SK-N-SH (cell line): ENCODE measurements at regions not wholly inside any gene's neighbourhood (a gene's known extent, or its start where the extent isn't known, plus 50 kb on each side); places are given as distances from the start of the nearest gene placed in this dataset.

ENCODE experiments used
- CTCF ChIA-PET: fragments of 300-600, 350-600 bp; formaldehyde crosslinking; extraction: SDS; loops from one replicate; lab custom pipeline; 2021; lab: Yijun Ruan, JAX
- POLR2A ChIA-PET: fragments of 350-600 bp; sonication (Branson Sonifier 250); formaldehyde crosslinking; extraction: SDS; loops from one replicate; lab custom pipeline; 2020; ENCODE audit warnings: antibody characterized with exemption, inconsistent platforms; lab: Yijun Ruan, JAX
- DNase-seq: peaks from one replicate; pipeline ENCODE4 v3.0.0; 2012
- H2AFZ ChIP-seq: fragments of 200-600 bp; sonication (generic); 2 replicates; pipeline ENCODE4 v1.8.1; 2016; ENCODE audit warnings: antibody characterized with exemption, mild to moderate bottlenecking, low read depth
- H3F3A ChIP-seq: fragments of 200-600 bp; sonication (generic); replicated peaks from 2 replicates; pipeline ENCODE3; 2016; ENCODE audit warnings: antibody characterized with exemption, mild to moderate bottlenecking; ENCODE audit not compliant: insufficient read depth
- H3K27ac ChIP-seq, 2 experiments: fragments of 200-500 bp in 1 of 2; fragments of 200-600 bp in 1 of 2; sonication (Bioruptor generic) in 1 of 2; sonication (generic), shearing (Covaris generic) in 1 of 2; 2 replicates each; pipeline versions ENCODE4 v1.5.1 to v1.6.1; 2014 to 2016; ENCODE audit warnings: low read depth in 2 of 2, inconsistent platforms in 1 of 2, low read length in 1 of 2, mild to moderate bottlenecking in 1 of 2, mixed read lengths in 1 of 2
- H3K27me3 ChIP-seq: fragments of 200-600 bp; sonication (generic), shearing (Covaris generic); 2 replicates; pipeline ENCODE4 v1.6.1; 2016; ENCODE audit warnings: mixed run types; ENCODE audit not compliant: insufficient read depth
- H3K36me3 ChIP-seq, 2 experiments: fragments of 200-500 bp in 1 of 2; fragments of 200-600 bp in 1 of 2; sonication (Bioruptor generic) in 1 of 2; sonication (generic) in 1 of 2; replicated peaks in 1 of 2; 2 replicates each; pipeline versions ENCODE3 to v1.5.1; 2014 to 2016; ENCODE audit warnings: low read length in 1 of 2, mild to moderate bottlenecking in 1 of 2; ENCODE audit not compliant: insufficient read depth in 2 of 2, control insufficient read depth in 1 of 2
- H3K4me1 ChIP-seq, 2 experiments: fragments of 200-500 bp in 1 of 2; fragments of 200-600 bp in 1 of 2; sonication (Bioruptor generic) in 1 of 2; sonication (generic), shearing (Covaris generic) in 1 of 2; 2 replicates each; pipeline versions ENCODE4 v1.5.1 to v1.6.1; 2014 to 2016; ENCODE audit warnings: low read depth in 1 of 2, low read length in 1 of 2, mixed run types in 1 of 2; ENCODE audit not compliant: insufficient read depth in 2 of 2, control insufficient read depth in 1 of 2
- H3K4me2 ChIP-seq: fragments of 200-600 bp; sonication (generic), shearing (Covaris generic); 2 replicates; pipeline ENCODE4 v1.6.1; 2017; ENCODE audit warnings: mixed run types
- H3K4me3 ChIP-seq, 2 experiments: fragments of 200-500 bp in 1 of 2; fragments of 200-600 bp in 1 of 2; sonication (Bioruptor generic) in 1 of 2; sonication (generic), shearing (Covaris generic) in 1 of 2; 2 replicates each; pipeline versions ENCODE4 v1.5.1 to v1.8.1; 2014 to 2016; ENCODE audit warnings: low read depth in 2 of 2, inconsistent platforms in 1 of 2, low read length in 1 of 2, mild to moderate bottlenecking in 1 of 2, mixed read lengths in 1 of 2, moderate library complexity in 1 of 2
- H3K79me2 ChIP-seq: fragments of 200-600 bp; sonication (generic); 2 replicates; pipeline ENCODE4 v1.8.1; 2017; ENCODE audit warnings: mild to moderate bottlenecking; ENCODE audit not compliant: insufficient read depth
- H3K9ac ChIP-seq: fragments of 200-600 bp; sonication (generic); 2 replicates; pipeline ENCODE4 v1.6.1; 2017; ENCODE audit warnings: mixed run types
- H3K9me2 ChIP-seq: fragments of 200-600 bp; sonication (generic); 2 replicates; pipeline ENCODE4 v1.6.1; 2017; ENCODE audit warnings: mixed run types
- H3K9me3 ChIP-seq: fragments of 200-600 bp; sonication (generic); 2 replicates; pipeline ENCODE4 v1.6.1; 2017; ENCODE audit warnings: mixed run types, mild to moderate bottlenecking, moderate library complexity
- H4K20me1 ChIP-seq: fragments of 200-600 bp; sonication (generic); 2 replicates; pipeline ENCODE4 v1.6.1; 2017; ENCODE audit warnings: mild to moderate bottlenecking, mixed run types; ENCODE audit not compliant: insufficient read depth
- EZH2phosphoT487 ChIP-seq: fragments of 200-600 bp; sonication (generic); IDR thresholded peaks from 2 replicates; pipeline ENCODE4 v1.6.1; 2017; ENCODE audit warnings: low read depth, mixed run types, mild to moderate bottlenecking, antibody characterized with exemption, moderate library complexity, borderline replicate concordance
- GABPA ChIP-seq: IDR thresholded peaks from 2 replicates; pipeline ENCODE4 v1.4.0; 2012; ENCODE audit warnings: low read depth, mild to moderate bottlenecking
- MXI1 ChIP-seq: IDR thresholded peaks from 2 replicates; pipeline ENCODE4 v1.6.1; 2012; ENCODE audit warnings: mild to moderate bottlenecking, low read depth, low read length, improper control_type of control experiment
- TAF1 ChIP-seq: IDR thresholded peaks from 2 replicates; pipeline ENCODE4 v1.6.1; 2012; ENCODE audit warnings: low read depth, mild to moderate bottlenecking, low read length, moderate library complexity, borderline replicate concordance
- TEAD4 ChIP-seq: IDR thresholded peaks from 2 replicates; pipeline ENCODE4 v1.4.0; 2012; ENCODE audit warnings: mild to moderate bottlenecking, borderline replicate concordance; ENCODE audit not compliant: insufficient read depth
- YY1 ChIP-seq: IDR thresholded peaks from 2 replicates; pipeline ENCODE4 v1.4.0; 2012; ENCODE audit warnings: low read depth, mild to moderate bottlenecking
- ZBTB33 ChIP-seq: IDR thresholded peaks from 2 replicates; pipeline ENCODE4 v1.4.0; 2012; ENCODE audit warnings: low read depth, borderline replicate concordance
- WGBS: methylation state at CpG from one replicate; pipeline ENCODE4 v1.1.6; 2017; ENCODE audit warnings: low lambda C conversion rate; 5-methylcytosine and 5-hydroxymethylcytosine counted together
- TF ChIP-seq, protein P1 (sequence below): IDR thresholded peaks from 2 replicates; pipeline ENCODE4; 2012
- TF ChIP-seq, protein P2 (sequence below): fragments of 150-350 bp; IDR thresholded peaks from 2 replicates; pipeline ENCODE4 v1.6.1; 2016; ENCODE audit warnings: mild to moderate bottlenecking, low read depth, low read length
- TF ChIP-seq, protein P3 (sequence below): IDR thresholded peaks from 2 replicates; pipeline ENCODE4 v1.4.0; 2012; ENCODE audit warnings: low read depth

DNA sequence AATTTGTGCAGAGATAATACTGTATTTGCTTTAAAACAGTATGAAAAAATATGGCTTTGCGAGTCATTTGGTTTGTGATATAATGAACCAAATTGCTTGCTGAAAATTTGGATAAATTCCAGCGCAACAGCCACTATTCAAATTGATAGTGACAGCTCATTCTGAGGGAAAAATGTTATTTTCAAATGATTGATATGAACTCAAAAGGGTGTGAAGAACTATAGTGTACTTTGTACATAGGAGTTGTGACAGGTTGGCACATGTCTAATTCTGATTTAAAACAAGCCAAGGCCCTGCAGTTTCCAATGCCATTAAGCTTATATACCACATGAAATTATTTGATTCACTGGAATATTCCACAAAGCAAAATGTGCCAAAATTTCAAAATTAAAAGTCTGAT is 1628.9 kb upstream of the AGA start:
- H3K9ac ChIP-seq: no peak overlapping the region
- no peak for TF ChIP-seq TAF1
- H3K4me1 ChIP-seq: no peaks in the 10 kb centered on the region
- H3K4me3 ChIP-seq: no peak overlapping the region
- no peak for DNase-seq
- CTCF ChIA-PET: no interaction called here
- no peak overlapping the region for H2AFZ ChIP-seq
- no peaks in the 10 kb centered on the region for H3K79me2 ChIP-seq
- no peaks in the 10 kb centered on the region for H3K9me2 ChIP-seq
- 0% methylated on average over 2 of the region's 2 CpGs for WGBS
- no peak overlapping the region for H3K27ac ChIP-seq
- H3K27me3 ChIP-seq: no peaks in the 10 kb centered on the region
- no peaks in the 10 kb centered on the region for H3K36me3 ChIP-seq
- H3K9me3 ChIP-seq: no peaks in the 10 kb centered on the region
- no peaks in the 10 kb centered on the region for H3F3A ChIP-seq
- no peaks in the 10 kb centered on the region for H4K20me1 ChIP-seq
- H3K4me2 ChIP-seq: no peak overlapping the region
- POLR2A ChIA-PET: no interaction called here

DNA sequence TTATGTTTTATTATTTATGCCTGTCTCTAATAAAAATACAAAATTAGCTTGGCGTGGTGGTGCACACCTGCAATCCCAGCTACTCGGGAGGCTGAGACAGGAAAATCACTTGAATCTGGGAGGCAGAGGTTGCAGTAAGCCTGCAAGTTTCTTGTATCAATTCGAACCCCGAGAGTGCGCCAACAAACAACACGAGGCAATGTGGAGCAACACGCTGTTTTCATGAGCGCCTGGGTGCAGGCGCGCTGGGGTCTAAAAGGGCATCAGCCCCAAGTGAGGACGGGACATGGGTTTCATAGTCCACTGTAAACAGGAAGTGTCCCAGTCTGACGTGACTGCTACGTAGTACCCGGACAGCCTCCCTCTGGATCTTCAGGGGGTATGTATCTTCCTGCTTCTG is 1634.6 kb upstream of the AGA start:
- Histone ChIP-seq H3K27me3 (no peaks in the 10 kb centered on the region), H3K27ac (no peak overlapping the region), H3K4me2 (no peak overlapping the region), H3K9me3 (no peaks in the 10 kb centered on the region), H3K4me3 (peak overlapping the region; percentile 20 to 47; a peak in 3 of 4 replicates), H3K79me2 (no peaks in the 10 kb centered on the region), H3K4me1 (no peaks in the 10 kb centered on the region), H3K9ac (no peak overlapping the region), H3K9me2 (no peaks in the 10 kb centered on the region), H4K20me1 (no peaks in the 10 kb centered on the region), H3F3A (no peaks in the 10 kb centered on the region), H2AFZ (no peak overlapping the region), H3K36me3 (no peaks in the 10 kb centered on the region)
- CTCF ChIA-PET: no interaction called here
- no peak for DNase-seq
- TF ChIP-seq GABPA: no peak
- TF ChIP-seq EZH2phosphoT487: no peak
- no peak for TF ChIP-seq TEAD4
- no peak for TF ChIP-seq YY1
- TF ChIP-seq ZBTB33: no peak
- TF ChIP-seq, protein P1, sequence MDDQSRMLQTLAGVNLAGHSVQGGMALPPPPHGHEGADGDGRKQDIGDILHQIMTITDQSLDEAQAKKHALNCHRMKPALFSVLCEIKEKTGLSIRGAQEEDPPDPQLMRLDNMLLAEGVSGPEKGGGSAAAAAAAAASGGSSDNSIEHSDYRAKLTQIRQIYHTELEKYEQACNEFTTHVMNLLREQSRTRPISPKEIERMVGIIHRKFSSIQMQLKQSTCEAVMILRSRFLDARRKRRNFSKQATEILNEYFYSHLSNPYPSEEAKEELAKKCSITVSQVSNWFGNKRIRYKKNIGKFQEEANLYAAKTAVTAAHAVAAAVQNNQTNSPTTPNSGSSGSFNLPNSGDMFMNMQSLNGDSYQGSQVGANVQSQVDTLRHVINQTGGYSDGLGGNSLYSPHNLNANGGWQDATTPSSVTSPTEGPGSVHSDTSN: no peak
- TF ChIP-seq, protein P2, sequence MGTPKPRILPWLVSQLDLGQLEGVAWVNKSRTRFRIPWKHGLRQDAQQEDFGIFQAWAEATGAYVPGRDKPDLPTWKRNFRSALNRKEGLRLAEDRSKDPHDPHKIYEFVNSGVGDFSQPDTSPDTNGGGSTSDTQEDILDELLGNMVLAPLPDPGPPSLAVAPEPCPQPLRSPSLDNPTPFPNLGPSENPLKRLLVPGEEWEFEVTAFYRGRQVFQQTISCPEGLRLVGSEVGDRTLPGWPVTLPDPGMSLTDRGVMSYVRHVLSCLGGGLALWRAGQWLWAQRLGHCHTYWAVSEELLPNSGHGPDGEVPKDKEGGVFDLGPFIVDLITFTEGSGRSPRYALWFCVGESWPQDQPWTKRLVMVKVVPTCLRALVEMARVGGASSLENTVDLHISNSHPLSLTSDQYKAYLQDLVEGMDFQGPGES: no peak
- TF ChIP-seq, protein P3, sequence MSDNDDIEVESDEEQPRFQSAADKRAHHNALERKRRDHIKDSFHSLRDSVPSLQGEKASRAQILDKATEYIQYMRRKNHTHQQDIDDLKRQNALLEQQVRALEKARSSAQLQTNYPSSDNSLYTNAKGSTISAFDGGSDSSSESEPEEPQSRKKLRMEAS: no peak
- TF ChIP-seq MXI1: no peak
- WGBS: 46% methylated on average over 9 of the region's 14 CpGs
- POLR2A ChIA-PET: no interaction called here
